Activated CD4-positive, alpha-beta T cell treated with anti-CD3 and anti-CD28 coated beads for 36 hours (primary cell): ENCODE measurements at regions not wholly inside any gene's neighbourhood (a gene's known extent, or its start where the extent isn't known, plus 50 kb on each side); places are given as distances from the start of the nearest gene placed in this dataset.

ENCODE experiments used
- ATAC-seq: fragments of 200-7000 bp; cut with Tn5 transposase; one replicate; pipeline ENCODE4 v1.10.0; 2021; ENCODE audit warnings: mild to moderate bottlenecking, moderate library complexity
- CTCF ChIA-PET: fragments of 350-600 bp; sonication (Branson Sonifier 250); formaldehyde crosslinking; loops from one replicate; lab custom pipeline; 2021; ENCODE audit warnings: antibody characterized with exemption; lab: Charles Lee
- POLR2A ChIA-PET: fragments of 350-600 bp; sonication (Branson Sonifier 250); formaldehyde crosslinking; loops from one replicate; lab custom pipeline; 2021; ENCODE audit warnings: antibody characterized with exemption, inconsistent platforms; lab: Charles Lee
- DNase-seq: peaks from one replicate; pipeline ENCODE4 v3.0.0-alpha.2; 2020
- H3K27ac Mint-ChIP-seq: one replicate; pipeline ENCODE4 v1.8.0; 2021; ENCODE audit warnings: mixed read lengths
- H3K27me3 Mint-ChIP-seq: one replicate; pipeline ENCODE4 v1.8.0; 2021; ENCODE audit warnings: mixed read lengths
- H3K36me3 Mint-ChIP-seq: one replicate; pipeline ENCODE4 v1.8.0; 2021; ENCODE audit warnings: low read depth, mixed read lengths
- H3K4me1 Mint-ChIP-seq: one replicate; pipeline ENCODE4 v1.8.0; 2021; ENCODE audit warnings: mixed read lengths
- H3K4me3 Mint-ChIP-seq: one replicate; pipeline ENCODE4 v1.8.0; 2021; ENCODE audit warnings: mild to moderate bottlenecking, moderate library complexity, mixed read lengths
- H3K9me3 Mint-ChIP-seq: one replicate; pipeline ENCODE4 v1.8.0; 2021; ENCODE audit warnings: low read depth, mixed read lengths
- intact Hi-C, 2 experiments: fragments of 100-400 bp; cut with DNase I in 1 of 2; cut with micrococcal nuclease in 1 of 2; formaldehyde crosslinking; loops; one replicate each; pipeline versions ENCODE4 v1.14.2 to v1.15.1; 2022 to 2024; cut with DNase I, micrococcal nuclease

DNA sequence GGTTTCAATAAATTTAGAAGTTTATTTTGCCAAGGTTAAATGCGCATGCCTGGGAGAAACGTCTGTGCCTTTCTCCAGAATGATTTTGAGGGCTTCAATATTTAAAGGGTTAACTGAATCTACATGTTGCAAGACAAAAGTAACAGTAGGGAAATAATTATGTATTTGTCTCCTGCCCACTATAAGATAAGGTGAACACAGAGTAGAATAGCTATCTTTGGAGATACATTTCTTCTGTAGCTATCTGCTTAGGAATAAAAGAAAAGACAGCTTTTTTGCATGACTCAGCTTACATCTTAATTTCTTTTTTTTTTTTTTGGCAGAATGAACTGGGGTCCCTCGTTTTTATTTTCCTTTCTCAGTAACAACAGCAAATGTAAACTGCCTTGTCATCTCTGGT lies 1351.6 kb downstream of the AMY1C start:
- no peak overlapping the region for H3K4me3 Mint-ChIP-seq
- no peak for ATAC-seq

DNA sequence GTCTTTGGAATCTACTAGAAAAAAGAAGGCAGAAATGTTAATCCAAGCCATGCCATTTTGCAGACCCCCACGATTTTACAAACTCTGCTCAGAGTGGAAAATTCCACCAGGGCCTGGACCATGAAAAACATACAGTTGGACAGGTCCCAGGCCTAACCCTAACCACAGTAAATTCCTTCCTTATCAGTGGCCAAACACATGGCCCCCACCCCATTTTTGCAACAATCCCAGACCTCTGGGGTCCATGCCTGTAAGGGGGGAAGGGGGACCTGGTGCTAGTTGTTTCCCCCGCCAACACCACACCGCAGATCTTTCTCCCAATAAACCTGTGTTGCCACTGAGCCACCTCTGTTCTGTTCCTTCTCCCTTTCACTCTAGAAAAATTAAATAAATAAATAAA lies 1352.7 kb downstream of the AMY1C start:
- ChIA-PET CTCF (no interaction called here), POLR2A (no interaction called here)
- H3K9me3 Mint-ChIP-seq = peaks cover 3% of the 10 kb centered on the region
- no peaks in the 10 kb centered on the region for H3K27me3 Mint-ChIP-seq
- no peak for ATAC-seq
- no peak for DNase-seq
- intact Hi-C loops = no loop called here
- no peak overlapping the region for H3K27ac Mint-ChIP-seq
- no peaks in the 10 kb centered on the region for H3K36me3 Mint-ChIP-seq
- H3K4me1 Mint-ChIP-seq = no peaks in the 10 kb centered on the region
- no peak overlapping the region for H3K4me3 Mint-ChIP-seq

More for the DNA sequence above, 1351.6 kb downstream of the AMY1C start:
- intact Hi-C loops = no loop called here
- DNase-seq = no peak
- Mint-ChIP-seq H3K27me3 (no peaks in the 10 kb centered on the region), H3K27ac (no peak overlapping the region), H3K36me3 (no peaks in the 10 kb centered on the region), H3K9me3 (no peaks in the 10 kb centered on the region), H3K4me1 (no peaks in the 10 kb centered on the region)
- CTCF ChIA-PET = no interaction called here
- POLR2A ChIA-PET = no interaction called here

DNA sequence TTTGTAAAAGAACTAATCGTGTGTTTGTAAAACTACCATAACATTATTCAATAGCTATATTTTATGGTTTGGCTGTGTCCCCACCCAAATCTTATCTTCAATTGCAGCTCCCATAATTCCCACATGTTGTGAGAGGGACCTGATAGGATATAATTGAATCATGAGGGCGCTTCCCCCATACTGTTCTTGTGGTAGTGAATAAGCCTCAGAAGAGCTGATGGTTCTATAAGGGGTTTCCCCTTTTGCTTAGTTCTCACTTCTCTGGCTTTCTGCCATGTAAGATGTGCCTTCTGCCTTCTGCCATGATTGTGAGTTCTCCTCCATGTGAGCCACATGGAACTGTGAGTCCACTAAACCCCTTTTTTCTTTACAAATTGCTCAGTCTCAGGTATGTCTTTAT lies 1372.3 kb downstream of the AMY1C start:
- H3K27ac Mint-ChIP-seq = no peak overlapping the region
- H3K9me3 Mint-ChIP-seq = peaks cover 9% of the 10 kb centered on the region
- ATAC-seq = no peak
- no peaks in the 10 kb centered on the region for H3K36me3 Mint-ChIP-seq
- intact Hi-C loops = no loop called here
- H3K4me1 Mint-ChIP-seq = no peaks in the 10 kb centered on the region
- CTCF ChIA-PET = interaction anchor here (1.4 kb wide), 1 partner anchor 10 kb away, joined by 6 read pairs; no protein-coding TSS in a partner anchor
- DNase-seq = no peak
- POLR2A ChIA-PET = no interaction called here
- no peak overlapping the region for H3K4me3 Mint-ChIP-seq
- H3K27me3 Mint-ChIP-seq = no peaks in the 10 kb centered on the region

DNA sequence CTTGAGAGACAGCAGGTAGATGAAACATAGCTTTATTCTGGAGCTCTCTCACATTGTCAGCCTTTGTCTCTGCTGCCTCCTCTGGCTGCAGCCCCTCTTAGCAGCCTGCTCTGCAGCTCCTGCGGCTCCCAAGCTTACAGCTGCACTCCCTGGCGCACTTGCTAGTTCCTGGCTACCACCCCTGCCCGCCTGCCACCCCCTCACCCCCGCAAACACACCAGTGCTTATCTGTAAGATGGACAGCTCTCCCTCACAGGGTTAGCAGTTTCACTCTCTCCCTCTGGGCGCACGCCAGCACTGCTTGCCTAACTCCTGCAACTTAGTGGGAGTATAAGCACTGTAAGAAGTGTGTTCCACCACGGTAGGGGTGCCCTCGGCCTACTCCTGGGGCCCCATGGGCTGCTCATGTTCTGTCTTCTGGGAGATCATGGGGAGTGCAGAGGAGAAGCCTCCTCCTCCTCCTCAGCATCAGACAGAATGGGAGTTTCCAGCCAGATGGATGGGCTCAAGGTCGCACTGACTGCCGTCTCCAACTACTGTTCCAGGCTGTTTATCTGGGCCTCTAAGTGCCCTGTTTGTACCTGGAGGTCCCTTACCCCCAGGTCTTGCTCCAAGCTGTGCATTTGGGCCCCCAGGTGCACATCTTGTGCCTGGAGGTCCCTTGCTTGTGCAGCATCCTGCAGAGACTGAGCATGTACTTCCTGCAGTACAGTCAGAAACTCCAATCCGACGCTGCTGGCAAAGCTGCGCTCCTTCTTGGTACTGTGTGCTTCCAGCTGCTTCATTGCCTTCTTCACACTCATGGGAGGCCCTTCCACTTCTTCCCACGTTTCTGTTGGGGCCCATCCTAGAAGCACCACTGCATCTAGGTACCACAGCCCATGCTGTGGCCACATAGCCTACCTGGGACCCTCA lies 1388.1 kb downstream of the AMY1C start:
- DNase-seq (no peak), ATAC-seq (no peak)
- H3K27ac Mint-ChIP-seq = no peak overlapping the region
- ChIA-PET CTCF (no interaction called here), POLR2A (no interaction called here)
- H3K9me3 Mint-ChIP-seq = peaks cover 18% of the 10 kb centered on the region
- no peaks in the 10 kb centered on the region for H3K36me3 Mint-ChIP-seq
- H3K4me1 Mint-ChIP-seq = no peaks in the 10 kb centered on the region
- H3K27me3 Mint-ChIP-seq = no peaks in the 10 kb centered on the region
- intact Hi-C loops = no loop called here
- H3K4me3 Mint-ChIP-seq = no peak overlapping the region

DNA sequence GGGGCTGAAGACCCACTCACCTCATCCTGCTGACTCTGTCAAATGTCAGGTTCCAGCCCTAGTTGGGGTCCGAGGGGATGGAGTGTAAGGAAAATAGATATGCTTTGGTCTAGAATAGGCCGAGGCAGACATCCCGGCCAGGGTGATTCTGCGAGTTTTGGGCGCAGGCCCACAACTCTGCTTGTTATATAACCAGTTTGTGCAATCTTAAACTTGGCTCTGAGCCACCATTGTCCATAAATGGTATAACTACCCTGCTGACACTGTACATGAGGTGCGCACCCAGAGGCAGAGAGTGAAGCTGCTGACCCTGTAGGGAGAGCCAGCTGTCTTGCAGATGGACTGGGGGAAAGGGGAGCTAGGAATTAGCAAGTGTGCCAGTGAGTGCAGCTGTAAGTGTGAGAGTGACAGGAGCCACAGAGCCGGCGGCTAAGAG lies 1388.8 kb downstream of the AMY1C start:
- H3K4me3 Mint-ChIP-seq = no peak overlapping the region
- POLR2A ChIA-PET = no interaction called here
- no peaks in the 10 kb centered on the region for H3K27me3 Mint-ChIP-seq
- H3K9me3 Mint-ChIP-seq = peaks cover 18% of the 10 kb centered on the region
- ATAC-seq (no peak), DNase-seq (no peak)
- H3K4me1 Mint-ChIP-seq = no peaks in the 10 kb centered on the region
- CTCF ChIA-PET = no interaction called here
- H3K36me3 Mint-ChIP-seq = no peaks in the 10 kb centered on the region
- no peak overlapping the region for H3K27ac Mint-ChIP-seq
- intact Hi-C loops = no loop called here

DNA sequence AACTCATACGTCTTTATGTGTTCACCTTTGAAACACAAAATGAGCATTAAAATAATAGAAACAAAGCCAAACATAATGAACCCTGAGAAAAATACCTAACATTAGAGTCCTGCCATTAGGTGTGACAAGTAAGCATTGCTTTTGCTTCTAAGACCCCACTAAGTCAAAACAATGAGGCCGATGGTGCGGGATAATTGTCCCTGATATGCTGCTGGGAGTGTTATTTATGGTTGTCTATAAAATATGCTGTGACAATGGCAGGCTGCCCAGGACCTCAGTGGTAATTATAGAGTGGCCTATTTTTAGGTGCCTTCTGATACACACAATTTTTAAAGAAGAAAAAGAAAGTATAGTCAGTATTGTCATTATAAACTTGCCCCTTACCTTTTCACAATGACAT lies 1423.1 kb downstream of the AMY1C start:
- no peaks in the 10 kb centered on the region for H3K4me1 Mint-ChIP-seq
- no peak for DNase-seq

DNA sequence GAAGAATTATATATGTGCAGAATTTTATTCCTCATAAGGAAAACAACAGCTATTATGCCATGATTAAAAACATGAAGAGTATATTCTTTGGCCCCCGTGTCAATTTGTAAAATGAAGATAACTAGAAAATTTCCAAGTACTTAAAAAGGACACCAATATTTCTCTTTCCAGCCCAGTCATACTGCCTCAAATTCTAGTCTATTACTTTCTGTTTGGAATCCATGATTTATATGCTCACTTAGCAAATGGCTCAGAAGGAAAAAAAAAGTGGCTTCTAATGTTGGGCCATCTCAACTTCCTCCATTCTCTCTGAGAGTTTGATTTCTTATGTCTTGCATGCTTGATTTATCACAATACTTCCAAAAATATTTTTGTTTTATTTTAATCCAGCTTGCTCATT lies 1431.1 kb downstream of the AMY1C start:
- no peaks in the 10 kb centered on the region for H3K36me3 Mint-ChIP-seq
- DNase-seq = no peak
- no peak overlapping the region for H3K27ac Mint-ChIP-seq
- peaks cover 9% of the 10 kb centered on the region for H3K9me3 Mint-ChIP-seq
- ChIA-PET CTCF (no interaction called here), POLR2A (no interaction called here)
- ATAC-seq = no peak
- H3K4me3 Mint-ChIP-seq = no peak overlapping the region
- H3K4me1 Mint-ChIP-seq = no peaks in the 10 kb centered on the region
- no peaks in the 10 kb centered on the region for H3K27me3 Mint-ChIP-seq
- intact Hi-C loops = no loop called here

More for the DNA sequence above, 1423.1 kb downstream of the AMY1C start:
- Mint-ChIP-seq H3K4me3 (no peak overlapping the region), H3K9me3 (peaks cover 9% of the 10 kb centered on the region), H3K27me3 (no peaks in the 10 kb centered on the region), H3K36me3 (no peaks in the 10 kb centered on the region), H3K27ac (no peak overlapping the region)
- POLR2A ChIA-PET = no interaction called here
- no peak for ATAC-seq
- CTCF ChIA-PET = no interaction called here
- intact Hi-C loops = no loop called here

DNA sequence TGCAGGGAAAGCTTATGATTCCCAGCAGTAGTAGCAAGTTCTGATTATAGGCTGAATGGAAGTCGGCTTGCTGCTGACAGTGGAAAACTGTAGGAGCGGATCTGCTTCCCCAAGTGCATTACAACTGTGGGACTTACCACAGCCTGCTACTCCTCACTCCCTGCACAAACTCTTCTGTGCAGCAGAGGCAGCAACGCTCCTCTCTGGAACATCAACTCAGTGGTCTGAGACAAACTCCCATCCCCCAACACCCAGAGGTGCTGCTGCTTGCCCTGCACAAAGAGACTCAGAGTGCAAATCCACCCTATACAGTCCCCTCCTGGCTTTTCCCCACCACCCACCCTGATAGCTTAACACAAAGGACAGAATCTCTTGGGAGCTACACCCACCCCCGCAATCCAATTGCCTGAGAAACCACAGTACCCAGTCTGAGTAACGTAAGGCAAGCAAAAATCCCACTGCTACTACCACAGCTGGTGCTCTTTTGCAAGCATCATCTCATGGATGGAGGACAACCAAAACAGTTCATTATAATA lies 1455.2 kb downstream of the AMY1C start:
- H3K27ac Mint-ChIP-seq = no peak overlapping the region

DNA sequence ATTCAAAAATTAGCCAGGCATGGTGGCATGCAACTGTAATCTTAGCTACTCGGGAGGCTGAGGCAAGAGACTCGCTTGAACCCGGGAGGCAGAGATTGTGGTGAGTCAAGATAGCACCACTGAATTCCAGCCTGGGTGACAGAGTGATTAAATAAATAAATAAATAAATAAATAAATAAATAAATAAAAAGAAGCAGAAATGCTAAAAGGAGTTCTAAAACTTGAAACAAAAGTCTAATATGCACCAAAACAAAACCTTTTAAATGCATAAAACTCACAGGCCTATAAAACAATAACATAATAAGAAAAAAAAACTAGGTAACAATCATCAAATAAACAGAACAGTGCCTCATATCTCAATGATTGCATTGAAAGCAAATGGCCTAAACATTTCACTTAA lies 1458.9 kb downstream of the AMY1C start:
- H3K4me3 Mint-ChIP-seq = no peak overlapping the region
- peaks cover 18% of the 10 kb centered on the region for H3K9me3 Mint-ChIP-seq
- ChIA-PET POLR2A (no interaction called here), CTCF (no interaction called here)
- DNase-seq = no peak
- no peak overlapping the region for H3K27ac Mint-ChIP-seq
- H3K36me3 Mint-ChIP-seq = no peaks in the 10 kb centered on the region
- ATAC-seq = no peak
- intact Hi-C loops = no loop called here
- H3K27me3 Mint-ChIP-seq = no peaks in the 10 kb centered on the region
- H3K4me1 Mint-ChIP-seq = no peaks in the 10 kb centered on the region

More for the DNA sequence above, 1455.2 kb downstream of the AMY1C start:
- Mint-ChIP-seq H3K36me3 (no peaks in the 10 kb centered on the region), H3K4me1 (no peaks in the 10 kb centered on the region), H3K27me3 (no peaks in the 10 kb centered on the region), H3K4me3 (no peak overlapping the region), H3K9me3 (peaks cover 8% of the 10 kb centered on the region)
- no peak for DNase-seq
- POLR2A ChIA-PET = no interaction called here
- intact Hi-C loops = no loop called here
- CTCF ChIA-PET = no interaction called here
- no peak for ATAC-seq

DNA sequence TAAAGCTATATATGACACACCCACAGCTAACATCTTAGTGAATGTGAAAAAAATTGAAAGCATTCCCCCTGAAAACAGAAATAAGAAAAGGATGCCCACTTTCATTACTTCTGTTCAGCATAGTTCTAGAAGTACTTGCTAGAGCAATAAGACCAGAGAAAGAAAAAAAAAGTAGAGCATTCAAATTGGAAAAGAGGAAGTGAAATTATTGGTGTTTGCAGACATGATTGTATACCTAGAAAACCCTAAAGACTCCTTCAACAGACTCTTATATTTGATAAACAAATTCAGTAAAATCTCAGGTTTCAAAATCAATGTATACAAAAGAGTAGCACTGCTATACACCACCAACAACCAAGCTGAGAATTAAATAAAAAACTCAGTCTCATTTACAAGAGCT lies 1461.0 kb downstream of the AMY1C start:
- Mint-ChIP-seq H3K36me3 (no peaks in the 10 kb centered on the region), H3K27ac (no peak overlapping the region), H3K27me3 (no peaks in the 10 kb centered on the region), H3K4me3 (no peak overlapping the region), H3K4me1 (no peaks in the 10 kb centered on the region), H3K9me3 (peaks cover 18% of the 10 kb centered on the region)
- intact Hi-C loops = no loop called here
- no peak for ATAC-seq
- ChIA-PET POLR2A (no interaction called here), CTCF (interaction anchor here (1.2 kb wide), 1 partner anchor 19 kb away, joined by 3 read pairs; no protein-coding TSS in a partner anchor)
- DNase-seq = no peak

DNA sequence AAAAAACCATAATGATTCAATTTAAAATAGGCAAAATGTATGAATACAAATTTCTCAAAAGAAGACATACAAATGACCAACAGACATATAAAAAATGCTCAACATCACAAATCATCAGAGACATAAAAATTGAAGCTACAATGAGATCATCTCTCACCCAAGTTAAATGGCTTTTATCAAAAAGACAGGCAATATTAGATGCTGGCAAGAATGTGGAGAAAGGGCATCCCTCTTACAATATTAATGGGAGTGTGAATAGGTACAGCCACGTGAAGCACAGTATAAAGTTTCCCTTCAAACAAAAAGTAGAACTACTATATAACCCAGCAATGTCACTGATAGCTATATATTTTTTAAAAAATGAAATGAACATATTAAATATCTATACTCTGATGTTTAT lies 1481.7 kb downstream of the AMY1C start:
- ATAC-seq (no peak), DNase-seq (no peak)
- no peaks in the 10 kb centered on the region for H3K27me3 Mint-ChIP-seq
- no peak overlapping the region for H3K27ac Mint-ChIP-seq
- H3K4me1 Mint-ChIP-seq = no peaks in the 10 kb centered on the region
- intact Hi-C loops = no loop called here
- ChIA-PET POLR2A (no interaction called here), CTCF (no interaction called here)
- H3K9me3 Mint-ChIP-seq = peaks cover 11% of the 10 kb centered on the region
- no peaks in the 10 kb centered on the region for H3K36me3 Mint-ChIP-seq
- H3K4me3 Mint-ChIP-seq = no peak overlapping the region

DNA sequence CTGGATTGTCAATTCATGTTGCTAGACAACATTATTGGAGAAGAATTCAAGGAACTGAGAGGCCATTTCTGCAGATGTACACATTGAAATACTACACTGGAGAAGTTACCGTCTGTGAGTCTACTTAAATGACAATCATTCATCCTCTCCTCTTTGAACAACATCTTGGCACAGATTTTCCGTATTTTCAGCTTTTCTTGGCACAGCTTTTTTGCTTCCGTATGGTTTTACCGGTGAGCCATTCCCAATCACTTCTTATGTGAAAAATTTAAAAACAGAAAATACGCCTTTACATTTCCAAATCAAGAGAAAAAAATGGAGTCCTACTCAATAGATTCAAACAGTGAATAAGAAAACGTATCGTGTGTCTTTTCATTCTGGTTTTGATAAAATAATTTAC lies 1493.7 kb downstream of the AMY1C start:
- intact Hi-C loops = no loop called here
- ATAC-seq (no peak), DNase-seq (no peak)
- Mint-ChIP-seq H3K9me3 (peaks cover 29% of the 10 kb centered on the region), H3K27me3 (no peaks in the 10 kb centered on the region), H3K36me3 (no peaks in the 10 kb centered on the region), H3K4me3 (no peak overlapping the region), H3K4me1 (no peaks in the 10 kb centered on the region), H3K27ac (no peak overlapping the region)
- CTCF ChIA-PET = interaction anchor here (0.6 kb wide), 1 partner anchor 928 kb away, joined by 3 read pairs; no protein-coding TSS in a partner anchor
- POLR2A ChIA-PET = no interaction called here
